HG03575 (cell line): ENCODE measurements at regions not wholly inside any gene's neighbourhood (a gene's known extent, or its start where the extent isn't known, plus 50 kb on each side); places are given as distances from the start of the nearest gene placed in this dataset.

Source experiments
- ATAC-seq: cut with Tn5 transposase; IDR thresholded peaks from one replicate; pipeline ENCODE4 v1.9.1; 2021; ENCODE audit not compliant: unreplicated experiment, insufficient number of reproducible peaks, low FRiP score; ENCODE audit errors: extremely low read depth

GRCh38 chr4:148740701-148741100, 298.5 kb upstream of the NR3C2 start:
- ATAC-seq, result no peak

- no peak for ATAC-seq
Observed at GRCh38 chr4:148737061-148737770, 295.0 kb upstream of the NR3C2 start.

- peak; percentile 77 for ATAC-seq
Observed at GRCh38 chr4:148735432-148736155, 293.4 kb upstream of the NR3C2 start.

- ATAC-seq, result no peak
Observed at GRCh38 chr4:148730766-148731165, 288.6 kb upstream of the NR3C2 start.

GRCh38 chr4:148730082-148730640, 287.9 kb upstream of the NR3C2 start:
- no peak for ATAC-seq

- ATAC-seq, result no peak
Observed at GRCh38 chr4:148717988-148718387, 275.8 kb upstream of the NR3C2 start.

GRCh38 chr4:148716431-148717052, 274.3 kb upstream of the NR3C2 start:
- no peak for ATAC-seq

GRCh38 chr4:148704291-148704690, 262.1 kb upstream of the NR3C2 start:
- no peak for ATAC-seq

- no peak for ATAC-seq
Observed at GRCh38 chr4:148694702-148695101, 252.5 kb upstream of the NR3C2 start.

GRCh38 chr4:148693913-148694649, 251.9 kb upstream of the NR3C2 start:
- no peak for ATAC-seq

- no peak for ATAC-seq
Observed at GRCh38 chr4:148692242-148692641, 250.0 kb upstream of the NR3C2 start.

GRCh38 chr4:148686449-148686848, 244.2 kb upstream of the NR3C2 start:
- ATAC-seq, result no peak

GRCh38 chr4:148684638-148685037, 242.4 kb upstream of the NR3C2 start:
- ATAC-seq, result no peak

- ATAC-seq, result no peak
Observed at GRCh38 chr4:148680884-148681283, 238.7 kb upstream of the NR3C2 start.

GRCh38 chr4:148676344-148676743, 234.1 kb upstream of the NR3C2 start:
- ATAC-seq, result no peak

- no peak for ATAC-seq
Observed at GRCh38 chr4:148674876-148675275, 232.7 kb upstream of the NR3C2 start.

GRCh38 chr4:148664636-148665035, 222.4 kb upstream of the NR3C2 start:
- ATAC-seq, result no peak

- ATAC-seq, result no peak
Observed at GRCh38 chr4:148654131-148654530, 211.9 kb upstream of the NR3C2 start.

GRCh38 chr4:148653681-148654080, 211.5 kb upstream of the NR3C2 start:
- ATAC-seq, result no peak
